NCI-H460 (cell line): ENCODE measurements at regions not wholly inside any gene's neighbourhood (a gene's known extent, or its start where the extent isn't known, plus 50 kb on each side); places are given as distances from the start of the nearest gene placed in this dataset.
"Not testable (repeated sequence)": the region's sequence is repeated elsewhere in the genome, so short reads cannot be mapped to it uniquely, and the experiment has no call there.

ENCODE experiments used
- DNase-seq: peaks from one replicate; pipeline ENCODE4 v3.0.0-alpha.2; 2016; ENCODE audit warnings: low read depth; ENCODE audit errors: extremely low read depth

DNA sequence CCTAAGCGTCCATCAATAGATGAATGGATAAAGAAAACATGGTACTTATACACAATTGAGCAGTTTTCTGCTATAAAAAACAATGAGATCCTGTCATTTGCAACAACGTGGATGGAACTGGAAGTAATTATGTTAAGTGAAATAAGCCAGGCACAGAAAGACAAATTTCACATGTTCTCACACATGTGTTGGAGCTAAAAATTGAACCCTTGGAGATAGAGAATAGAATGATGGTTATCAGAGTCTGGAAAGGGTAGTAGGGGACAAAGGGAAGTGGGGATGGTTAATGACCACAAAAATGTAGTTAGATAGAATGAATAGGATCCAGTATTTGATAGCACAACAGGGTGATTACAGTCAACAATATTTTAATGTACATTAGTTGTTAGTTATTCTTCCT, 1033.5 kb downstream of the HACE1 start:
- no peak for DNase-seq

DNA sequence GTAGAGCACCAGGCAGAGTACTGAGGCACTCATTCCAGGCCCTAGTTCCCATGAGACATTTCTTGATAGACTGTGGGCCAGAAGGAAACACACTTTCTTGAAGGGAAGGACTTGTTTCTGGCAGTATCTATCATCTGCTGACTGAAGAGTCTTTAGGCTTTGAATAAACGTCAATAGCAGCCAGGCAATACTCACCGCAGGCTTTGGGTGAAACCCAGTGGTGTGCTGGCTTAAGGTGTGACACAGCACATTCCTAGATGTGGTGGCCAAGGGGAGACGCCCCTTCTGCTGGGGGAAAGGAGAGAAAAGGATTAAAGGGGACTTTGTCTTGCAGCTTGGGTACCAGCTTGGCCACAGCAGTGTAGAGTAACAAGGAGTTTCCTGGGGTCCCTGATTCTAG, 1039.6 kb downstream of the HACE1 start:
- DNase-seq = no peak

DNA sequence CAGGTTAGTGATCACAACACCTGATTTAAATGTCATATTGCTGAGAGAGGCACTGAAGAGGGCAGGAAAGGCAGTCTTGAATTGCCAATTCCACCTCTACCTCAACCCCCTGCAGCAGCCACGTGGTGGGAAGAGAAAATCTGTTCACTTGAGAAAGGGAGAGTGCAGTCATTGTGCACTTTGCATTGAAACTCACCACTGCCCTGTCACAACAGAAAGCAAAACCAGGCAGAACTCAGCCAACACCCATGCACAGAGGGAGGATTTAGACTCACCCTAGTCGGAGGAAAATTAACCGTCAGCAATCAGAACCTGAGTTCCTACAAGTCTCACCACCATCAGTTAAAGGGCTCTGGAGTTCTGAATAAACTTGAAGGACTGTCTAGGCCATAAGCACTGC, 1040.2 kb downstream of the HACE1 start:
- no peak for DNase-seq

DNA sequence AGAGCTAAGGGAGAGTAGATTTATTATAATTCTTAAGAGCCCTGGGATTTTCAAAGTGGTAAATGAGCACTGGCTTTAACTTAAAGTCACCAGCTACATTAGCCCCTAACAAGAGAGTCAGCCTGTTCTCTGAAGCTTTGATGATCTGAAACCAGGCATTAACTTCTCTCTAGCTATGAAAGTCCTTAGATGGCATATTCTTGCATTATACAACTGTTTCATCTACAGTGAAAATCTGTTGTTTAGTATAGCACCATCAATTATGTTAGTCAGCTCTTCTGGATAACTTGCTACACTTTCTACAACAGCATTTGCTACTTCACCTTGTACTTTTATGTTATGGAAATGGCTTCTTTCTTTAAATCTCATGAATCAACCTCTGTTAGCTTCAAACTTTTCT, 1046.7 kb downstream of the HACE1 start:
- DNase-seq = no peak

DNA sequence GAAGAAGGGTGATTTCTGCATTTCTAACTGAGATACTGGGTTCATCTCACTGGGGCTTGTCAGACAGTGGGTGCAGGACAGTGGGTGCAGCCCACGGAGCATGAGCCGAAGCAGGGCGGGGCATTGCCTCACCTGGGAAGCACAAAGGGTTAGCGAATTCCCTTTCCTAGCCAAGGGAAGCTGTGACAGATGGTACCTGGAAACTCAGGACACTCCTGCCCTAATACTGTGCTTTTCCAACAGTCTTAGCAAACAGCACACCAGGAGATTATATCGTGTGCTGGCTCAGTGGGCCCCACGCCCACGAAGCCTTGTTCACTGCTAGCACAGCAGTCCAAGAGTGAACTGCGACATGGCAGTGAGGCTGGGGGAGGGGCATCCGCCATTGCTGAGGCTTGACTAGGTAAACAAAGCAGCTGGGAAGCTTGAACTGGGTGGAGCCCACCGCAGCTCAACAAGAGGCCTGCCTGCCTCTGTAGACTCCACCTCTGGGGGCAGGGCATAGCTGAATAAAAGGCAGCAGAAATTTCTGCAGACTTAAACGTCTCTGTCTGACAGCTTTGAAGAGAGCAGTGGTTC, 1057.7 kb downstream of the HACE1 start:
- not testable (repeated sequence) for DNase-seq

DNA sequence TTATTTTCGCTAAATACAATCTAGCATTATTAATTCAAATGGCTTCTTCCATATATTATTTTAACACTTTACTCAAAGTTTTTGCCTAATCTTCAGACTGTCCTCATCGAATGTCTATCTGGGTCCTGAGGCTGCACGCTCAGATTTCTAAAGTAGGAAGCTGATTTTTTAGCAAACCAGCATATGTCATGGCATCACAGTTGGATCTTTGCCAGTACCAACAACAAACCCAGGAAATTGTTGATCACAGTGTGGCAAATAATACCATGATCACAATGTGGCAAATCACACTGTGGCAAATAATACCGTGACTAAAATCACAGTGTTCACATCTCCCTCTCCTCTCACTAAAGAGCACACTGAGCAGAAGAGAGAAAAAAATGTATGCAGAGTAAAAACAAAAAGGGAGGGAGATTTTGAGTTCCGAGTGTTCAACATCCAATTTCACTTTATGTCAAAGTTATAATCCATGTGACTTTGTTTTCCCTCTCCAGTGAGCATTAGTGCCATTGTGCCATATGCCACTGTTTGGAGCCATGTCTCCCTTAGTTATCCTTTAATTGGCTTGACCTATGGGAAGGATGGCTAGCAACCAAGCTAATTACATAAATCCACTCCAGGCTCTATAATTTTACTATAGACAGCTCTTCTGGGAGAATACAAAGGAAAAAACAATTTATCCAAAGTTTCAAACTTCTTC, 1059.6 kb downstream of the HACE1 start:
- no peak for DNase-seq

DNA sequence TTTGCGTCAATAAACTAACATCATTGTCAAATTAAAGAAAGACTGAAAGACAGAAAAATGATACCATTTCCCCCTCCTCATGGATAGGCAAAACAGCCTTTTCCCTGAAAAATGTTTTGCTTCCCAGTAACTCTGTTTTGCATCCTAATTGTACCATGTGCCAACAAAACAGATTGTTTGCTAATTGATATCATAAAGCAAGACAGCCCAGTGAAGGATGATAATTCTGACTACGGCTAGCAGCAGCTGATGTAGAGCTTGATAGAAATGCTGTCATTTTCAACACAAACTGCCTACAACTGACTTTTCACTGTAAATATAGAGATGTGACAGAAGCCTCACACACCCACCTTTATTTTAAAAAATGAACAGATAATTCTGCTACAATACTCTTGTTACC, 1061.6 kb downstream of the HACE1 start:
- no peak for DNase-seq

DNA sequence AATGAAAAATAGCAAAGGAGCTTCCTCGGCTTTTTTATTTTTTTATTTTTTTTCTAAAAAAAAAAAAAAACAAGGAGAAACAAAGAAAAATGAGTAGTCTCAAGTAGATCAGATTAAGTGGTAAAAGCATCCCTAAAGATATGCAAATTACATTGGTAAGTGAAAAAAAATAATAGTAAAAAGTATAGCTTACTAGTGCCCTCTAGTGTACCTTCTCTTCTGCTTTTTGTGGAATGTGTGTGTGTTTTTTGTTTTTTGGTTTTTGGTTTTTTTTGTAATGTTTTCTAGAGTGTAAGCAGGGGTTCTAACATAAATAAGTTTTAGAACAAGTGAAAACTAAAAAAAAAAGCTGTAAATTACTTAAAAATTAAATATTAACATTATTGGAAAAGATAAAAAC, 1062.0 kb downstream of the HACE1 start:
- no peak for DNase-seq

DNA sequence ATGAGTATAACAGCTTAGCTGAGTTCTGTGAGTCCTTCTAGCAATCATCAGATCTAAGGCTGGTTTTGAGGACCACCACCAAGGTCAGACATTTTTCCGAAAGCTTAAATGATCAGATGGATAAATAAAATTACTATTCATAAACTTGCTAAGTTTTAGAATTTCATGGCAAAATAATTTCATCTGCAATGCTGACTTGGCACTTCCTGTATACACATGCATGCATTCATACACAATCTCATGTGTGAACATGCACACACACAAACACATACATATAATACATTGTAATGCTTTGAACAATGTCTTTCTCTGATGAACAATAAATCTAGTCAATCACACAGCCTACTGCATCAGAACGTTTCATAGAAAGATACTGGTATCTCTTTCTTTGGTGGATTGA, 1068.3 kb downstream of the HACE1 start:
- no peak for DNase-seq

DNA sequence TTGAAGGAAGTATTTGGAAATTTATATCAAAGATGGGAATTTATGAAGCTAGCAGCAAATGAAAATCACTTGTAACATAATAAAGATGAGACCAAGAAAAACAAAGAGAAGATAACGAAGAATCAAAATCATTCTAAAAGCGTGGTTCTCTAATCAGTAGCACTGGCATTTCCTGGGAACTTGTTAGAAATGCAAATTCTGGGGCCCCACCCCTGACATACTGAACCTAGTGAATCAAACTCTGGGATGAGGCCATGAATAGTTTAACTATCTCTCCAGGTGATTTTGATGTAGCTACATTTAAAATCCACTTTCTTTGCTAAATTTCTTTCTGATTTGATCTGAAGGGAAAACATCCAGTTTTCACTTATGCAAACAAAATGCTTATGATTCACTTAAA, 1075.6 kb downstream of the HACE1 start:
- DNase-seq = no peak

DNA sequence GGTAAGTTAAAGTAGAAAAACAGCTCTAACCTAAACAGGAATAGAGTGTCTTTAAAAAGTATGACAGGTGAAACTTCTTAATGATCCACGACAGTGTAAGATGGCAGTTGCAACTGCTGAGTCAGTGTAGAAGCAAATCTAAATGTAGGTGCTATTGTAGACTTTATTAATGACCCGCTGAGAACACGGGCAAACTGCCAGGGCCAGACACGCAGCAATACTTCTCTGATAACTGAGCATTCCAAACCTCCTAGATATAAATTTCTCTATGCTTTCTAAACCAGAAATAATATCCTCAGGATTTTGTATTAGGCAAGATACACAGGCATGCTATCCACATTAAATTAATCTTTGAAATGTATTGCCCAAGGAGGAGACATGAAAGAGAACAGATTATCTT, 1076.4 kb downstream of the HACE1 start:
- no peak for DNase-seq

DNA sequence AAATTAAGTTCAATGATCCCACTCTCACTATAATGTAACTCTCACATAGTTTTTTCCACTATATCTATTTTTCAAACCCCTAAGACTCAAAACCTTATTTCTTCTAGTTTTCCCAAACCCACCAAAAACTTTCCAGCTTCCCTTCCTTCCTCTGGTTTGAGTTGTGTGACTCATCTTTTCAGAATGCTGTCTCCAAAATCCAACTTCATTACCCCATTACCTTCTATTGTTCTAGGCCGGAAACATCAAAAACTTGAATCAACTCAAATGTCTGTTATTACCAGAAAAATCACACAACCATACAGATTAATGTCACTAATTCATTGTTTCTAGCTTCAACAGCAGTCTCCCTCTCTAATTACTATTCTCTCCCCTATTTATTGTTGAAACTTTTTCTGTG, 1090.3 kb downstream of the HACE1 start:
- no peak for DNase-seq

DNA sequence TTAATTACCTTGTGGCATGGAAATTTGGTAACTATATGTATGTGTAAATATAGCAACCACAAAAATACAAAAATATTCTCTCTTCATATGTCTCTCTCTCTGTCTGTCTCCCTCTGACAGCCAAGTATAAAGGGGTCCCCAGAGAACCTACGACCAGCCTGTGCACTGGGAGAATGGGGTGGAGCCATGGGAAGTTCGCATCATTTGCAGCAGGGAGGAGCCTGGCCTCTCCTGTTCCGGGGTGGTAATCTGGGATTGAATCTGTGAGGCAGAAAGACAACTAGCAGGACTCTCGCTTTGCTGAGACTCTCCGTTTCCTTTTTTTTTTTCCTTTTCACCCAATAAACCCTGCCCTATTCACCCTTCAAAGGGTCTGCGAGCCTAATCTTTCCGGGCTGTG, 1109.1 kb downstream of the HACE1 start:
- DNase-seq = no peak

DNA sequence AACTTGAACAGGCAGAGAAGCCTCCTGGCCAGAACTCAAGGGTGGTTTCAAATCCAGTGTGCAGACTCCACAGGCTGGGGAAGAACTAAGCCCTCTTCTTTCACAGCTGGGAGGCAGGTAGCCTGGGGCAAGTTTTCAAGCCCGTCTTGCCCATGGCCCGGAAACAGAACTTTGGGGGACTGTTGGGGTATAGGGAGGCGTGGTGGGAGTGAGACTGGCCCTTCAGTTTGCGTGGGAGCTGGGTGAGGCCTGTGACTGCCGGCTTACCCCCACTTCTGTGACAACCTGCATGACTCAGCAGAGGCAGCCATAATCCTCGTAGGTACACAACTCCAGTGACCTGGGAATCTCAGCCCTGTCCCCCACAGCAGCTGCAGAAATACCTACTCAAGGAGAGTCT, 1125.7 kb downstream of the HACE1 start:
- DNase-seq = no peak

DNA sequence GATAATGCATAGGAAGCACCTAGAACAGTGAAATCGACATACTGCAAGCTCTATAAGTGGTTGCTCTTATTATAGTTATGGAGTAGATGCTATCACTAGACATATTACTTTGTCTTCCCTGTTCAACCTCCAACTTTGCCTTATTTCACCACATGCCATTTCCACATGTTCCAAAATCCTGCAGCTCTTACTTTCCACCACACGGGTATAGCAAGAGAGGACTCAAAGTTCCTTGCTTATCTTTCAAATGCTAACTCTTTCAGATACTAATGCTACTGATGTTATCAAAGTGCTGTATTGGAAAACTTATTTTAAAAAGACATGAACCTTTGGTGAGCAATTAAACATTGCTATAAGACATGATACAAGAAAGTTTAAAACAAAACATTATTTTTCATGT, 1130.1 kb downstream of the HACE1 start:
- DNase-seq = no peak

DNA sequence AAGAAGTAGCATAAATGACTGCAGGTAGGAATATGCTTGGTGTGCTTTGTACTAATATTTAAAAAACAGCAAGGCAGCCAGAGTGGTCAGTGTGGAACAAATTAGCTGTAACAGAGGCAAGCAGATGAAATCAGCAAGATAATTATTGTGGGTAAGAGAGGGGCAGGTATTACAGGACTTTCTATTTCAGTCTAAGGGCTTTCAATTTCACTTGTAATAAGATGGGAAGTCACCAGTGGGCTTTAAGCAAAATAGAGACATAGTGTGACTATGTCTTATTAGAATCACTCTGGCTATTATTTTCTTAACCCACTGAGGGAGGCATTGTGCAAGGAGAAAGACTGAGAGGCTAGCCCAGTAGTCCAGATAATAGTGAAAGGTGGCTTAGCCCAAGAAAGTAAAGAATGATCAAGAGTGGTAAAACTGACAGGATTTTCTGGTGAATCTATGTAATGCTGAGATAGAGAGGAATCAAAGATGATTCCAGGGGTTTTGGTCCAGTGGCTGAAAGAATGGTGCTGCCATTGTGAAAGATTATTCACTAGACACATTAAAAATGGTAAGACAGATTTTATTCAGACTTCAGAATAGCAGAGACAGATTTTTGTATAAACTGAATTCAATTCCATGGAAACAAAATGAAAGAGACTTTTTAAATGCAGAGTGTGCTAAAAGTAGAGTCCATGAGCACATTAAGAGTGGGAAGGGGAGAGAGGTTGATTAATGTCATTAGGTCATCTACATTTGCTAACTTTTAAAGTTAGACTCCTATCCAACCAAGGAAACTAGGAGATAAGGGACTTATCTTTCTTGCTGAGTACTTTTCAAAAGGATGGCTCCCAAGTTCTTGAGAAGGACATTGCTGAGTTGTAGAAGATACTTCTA, 1136.0 kb downstream of the HACE1 start:
- no peak for DNase-seq

DNA sequence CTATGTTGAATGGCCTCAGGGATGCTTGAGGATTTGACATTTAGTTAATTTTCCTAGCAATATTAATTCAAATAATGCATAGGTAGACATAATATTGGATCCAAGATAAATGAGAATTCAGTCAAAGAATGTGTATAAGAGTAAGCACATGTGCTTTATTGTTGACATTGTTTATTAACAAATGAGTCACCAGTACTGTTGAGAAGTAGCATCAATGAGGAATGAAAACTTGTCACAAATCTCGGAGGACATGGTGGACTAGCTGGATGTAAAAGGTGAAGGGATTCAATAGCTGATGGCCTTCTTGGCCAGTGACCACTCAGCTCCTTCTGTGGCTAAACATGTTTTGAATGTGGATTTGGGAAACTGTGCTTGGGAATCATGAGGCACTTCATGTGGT, 1137.0 kb downstream of the HACE1 start:
- DNase-seq = no peak

DNA sequence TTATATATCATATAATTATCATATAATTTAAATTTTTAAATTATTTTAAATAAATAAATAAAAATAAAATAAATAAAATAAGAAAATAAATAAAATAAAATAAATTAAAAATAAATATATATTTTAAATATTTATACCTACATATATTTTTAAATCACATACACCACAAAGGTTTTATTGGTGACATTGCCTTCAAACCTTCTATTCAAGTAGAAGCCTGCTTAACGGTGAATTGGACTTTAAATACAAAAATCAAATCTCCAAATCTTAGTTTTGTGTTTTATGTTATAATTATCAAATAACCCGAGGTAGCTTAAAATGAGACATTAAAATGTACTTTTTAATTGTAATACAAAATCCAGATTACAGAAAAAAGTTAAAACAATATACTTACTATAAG, 1137.8 kb downstream of the HACE1 start:
- no peak for DNase-seq

DNA sequence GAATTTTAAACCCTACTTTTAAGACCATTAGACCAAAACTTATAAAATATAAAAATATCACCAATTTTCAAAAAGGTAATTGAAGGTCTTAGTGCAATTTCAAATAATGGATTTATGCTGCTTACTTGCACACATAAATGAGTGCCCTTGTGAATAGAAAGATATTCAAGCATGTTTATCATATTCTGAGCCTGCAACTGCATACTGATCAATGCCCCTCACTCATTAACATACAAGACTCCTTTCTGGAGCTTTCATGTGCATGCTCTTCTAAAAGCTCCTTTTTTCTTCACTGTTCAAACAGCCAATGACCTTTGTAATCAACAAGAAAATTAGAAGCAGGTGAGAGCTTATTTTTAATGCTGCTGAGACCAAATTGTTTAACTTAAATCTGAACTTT, 1139.3 kb downstream of the HACE1 start:
- DNase-seq = no peak

DNA sequence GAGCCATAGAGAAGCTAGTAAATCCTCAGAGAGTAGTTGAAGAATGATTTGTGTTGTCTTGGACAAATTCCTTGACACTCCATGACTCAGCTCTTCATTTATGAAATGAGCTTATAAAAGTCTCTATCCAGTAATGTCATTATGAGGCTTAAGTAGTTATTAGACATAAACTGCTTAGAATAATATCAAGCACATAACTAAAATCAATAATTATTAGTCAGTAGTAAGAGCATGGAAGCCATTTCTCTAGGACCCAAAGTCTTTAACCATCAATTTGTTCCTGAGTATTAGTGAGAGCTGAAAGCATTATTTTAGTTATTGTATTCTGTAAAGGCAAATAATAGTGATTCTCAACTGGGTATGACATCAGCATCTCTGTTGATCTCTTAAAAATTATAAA, 1140.2 kb downstream of the HACE1 start:
- DNase-seq = no peak

DNA sequence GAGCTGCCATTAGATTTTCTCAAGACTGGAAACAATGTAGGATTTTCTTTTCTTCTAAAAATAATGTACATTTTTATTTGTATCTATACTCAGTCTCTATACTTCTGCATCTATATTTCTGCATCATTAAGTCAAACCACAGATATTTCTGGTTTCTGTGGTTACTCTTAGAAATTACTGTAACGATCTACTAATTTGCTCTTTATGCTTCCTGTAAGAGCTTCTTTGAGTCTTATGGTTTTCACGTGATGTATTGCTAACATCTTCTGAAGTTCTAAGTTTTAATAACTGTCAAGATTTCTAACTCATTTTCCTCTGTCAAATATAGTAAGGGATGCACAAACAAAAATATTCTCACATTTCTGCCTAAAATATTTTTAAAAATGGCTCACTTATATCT, 1144.5 kb downstream of the HACE1 start:
- no peak for DNase-seq

DNA sequence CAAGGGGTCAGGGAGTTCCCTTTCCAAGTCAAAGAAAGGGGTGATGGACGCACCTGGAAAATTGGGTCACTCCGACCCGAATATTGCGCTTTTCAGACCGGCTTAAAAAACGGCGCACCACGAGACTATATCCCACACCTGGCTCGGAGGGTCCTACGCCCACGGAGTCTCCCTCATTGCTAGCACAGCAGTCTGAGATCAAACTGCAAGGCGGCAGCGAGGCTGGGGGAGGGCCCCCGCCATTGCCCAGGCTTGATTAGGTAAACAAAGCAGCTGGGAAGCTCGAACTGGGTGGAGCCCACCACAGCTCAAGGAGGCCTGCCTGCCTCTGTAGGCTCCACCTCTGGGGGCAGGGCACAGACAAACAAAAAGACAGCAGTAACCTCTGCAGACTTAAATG, 1150.5 kb downstream of the HACE1 start:
- not testable (repeated sequence) for DNase-seq
